ENCODE measurements at regions not wholly inside any gene's neighbourhood (a gene's known extent, or its start where the extent isn't known, plus 50 kb on each side); places are given as distances from the start of the nearest gene placed in this dataset.

DNA sequence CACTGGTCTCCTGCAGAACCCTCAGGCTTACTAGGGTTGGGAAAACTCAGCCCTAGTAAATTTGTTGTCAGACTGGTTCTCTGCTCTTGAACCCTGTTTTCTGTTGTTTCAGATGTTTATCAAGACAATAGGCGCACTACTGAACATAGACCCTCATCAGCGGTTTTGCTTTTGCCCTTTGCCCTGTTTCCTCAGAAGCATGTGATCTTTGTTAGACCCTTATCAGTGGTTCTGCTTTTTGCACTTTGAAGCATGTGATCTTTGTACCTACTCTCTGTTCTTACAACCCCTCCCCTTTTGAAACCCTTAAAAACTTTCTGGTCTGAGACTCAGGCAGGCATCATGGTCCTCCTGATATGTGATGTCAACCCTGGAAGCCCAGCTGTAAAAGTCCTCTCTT lies 842.2 kb upstream of the AMELY start:
- no peak for DNase-seq
- no peak overlapping the region for H3K27ac Mint-ChIP-seq
- no peak overlapping the region for H3K4me3 Mint-ChIP-seq
- H3K4me1 Mint-ChIP-seq, result no peaks in the 10 kb centered on the region
- H3K9me3 Mint-ChIP-seq, result no peaks in the 10 kb centered on the region
- no peaks in the 10 kb centered on the region for H3K27me3 Mint-ChIP-seq
- no peak for ATAC-seq

DNA sequence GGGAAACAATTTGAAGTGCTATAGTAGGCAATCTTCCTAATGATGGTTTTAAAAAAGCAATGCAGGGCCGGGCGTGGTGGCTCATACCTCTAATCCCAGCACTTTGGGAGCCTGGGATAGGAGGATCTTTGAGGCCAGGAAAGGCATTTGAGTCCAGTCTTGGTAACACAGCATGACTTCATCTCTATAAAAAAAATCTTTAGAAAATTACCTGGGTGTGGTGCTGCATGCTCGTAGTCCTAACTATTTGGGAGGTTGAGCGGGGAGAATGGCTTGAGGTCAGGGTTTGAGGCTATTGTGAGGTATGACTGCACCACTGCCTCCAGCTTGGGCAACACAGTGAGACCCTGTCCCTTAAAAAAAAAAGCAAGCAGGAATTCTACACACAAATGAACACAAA lies 835.2 kb upstream of the AMELY start:
- DNase-seq (no peak), ATAC-seq (no peak)
- no peaks in the 10 kb centered on the region for H3K4me1 Mint-ChIP-seq
- peaks cover 7% of the 10 kb centered on the region for H3K27me3 Mint-ChIP-seq
- H3K27ac Mint-ChIP-seq, result peak overlapping the region in 1 of 2 donors; percentile 8
- no peaks in the 10 kb centered on the region for H3K9me3 Mint-ChIP-seq
- no peak overlapping the region for H3K4me3 Mint-ChIP-seq

DNA sequence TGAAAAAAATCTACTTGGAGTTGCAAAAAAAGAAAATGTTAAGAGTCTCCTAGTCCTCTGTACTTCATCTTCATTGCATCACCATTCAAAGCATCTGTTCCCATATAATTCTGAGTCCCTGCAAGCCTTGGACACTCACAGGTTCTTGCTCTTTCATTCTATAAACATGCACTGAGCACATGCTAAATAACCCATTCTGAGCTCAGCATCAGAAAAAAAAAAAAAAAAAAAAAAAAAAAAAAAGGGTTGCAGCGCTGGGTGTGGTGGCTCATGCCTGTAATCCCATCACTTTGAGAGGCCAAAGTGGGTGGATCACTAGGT lies 834.0 kb upstream of the AMELY start:
- Mint-ChIP-seq H3K9me3 (no peaks in the 10 kb centered on the region), H3K4me3 (no peak overlapping the region), H3K4me1 (no peaks in the 10 kb centered on the region), H3K27ac (no peak overlapping the region), H3K27me3 (peaks cover 11% of the 10 kb centered on the region)
- no peak for ATAC-seq
- DNase-seq, result no peak

GRCh38 chrY:7744691-7745580 lies 833.4 kb upstream of the AMELY start:
- ATAC-seq (no peak), DNase-seq (no peak)
- Mint-ChIP-seq H3K9me3 (no peaks in the 10 kb centered on the region), H3K4me1 (no peaks in the 10 kb centered on the region), H3K27me3 (peaks cover 15% of the 10 kb centered on the region), H3K27ac (no peak overlapping the region), H3K4me3 (no peak overlapping the region)

- H3K4me3 Mint-ChIP-seq, result no peak overlapping the region
- H3K4me1 Mint-ChIP-seq, result no peaks in the 10 kb centered on the region
- DNase-seq, result no peak
- H3K9me3 Mint-ChIP-seq, result no peaks in the 10 kb centered on the region
- H3K27me3 Mint-ChIP-seq, result peaks cover 8% of the 10 kb centered on the region
- no peak for ATAC-seq
- no peak overlapping the region for H3K27ac Mint-ChIP-seq
These were observed 825.4 kb upstream of the AMELY start for GRCh38 chrY:7736847-7737365.

DNA sequence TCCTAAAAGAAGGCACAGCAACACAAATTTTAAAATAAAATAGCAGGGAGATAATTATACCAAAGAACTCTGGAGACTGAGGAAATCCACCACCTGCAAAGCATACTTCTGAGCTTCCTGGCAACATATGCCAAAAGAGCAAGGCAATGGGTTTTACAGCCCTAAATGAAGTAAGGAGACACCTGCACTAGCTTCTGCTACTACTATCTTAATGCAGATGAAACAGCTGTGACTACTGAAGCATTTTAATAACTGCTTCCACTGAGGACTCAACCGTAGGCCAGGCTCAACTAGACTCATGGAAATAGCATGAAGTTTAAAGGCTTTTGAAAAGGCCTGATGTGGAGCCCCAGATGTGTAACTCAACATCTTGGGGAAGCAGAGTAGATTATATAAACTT lies 820.1 kb upstream of the AMELY start:
- no peak overlapping the region for H3K27ac Mint-ChIP-seq
- H3K27me3 Mint-ChIP-seq, result no peaks in the 10 kb centered on the region
- H3K4me3 Mint-ChIP-seq, result no peak overlapping the region
- ATAC-seq (no peak), DNase-seq (no peak)
- no peaks in the 10 kb centered on the region for H3K4me1 Mint-ChIP-seq
- no peaks in the 10 kb centered on the region for H3K9me3 Mint-ChIP-seq

DNA sequence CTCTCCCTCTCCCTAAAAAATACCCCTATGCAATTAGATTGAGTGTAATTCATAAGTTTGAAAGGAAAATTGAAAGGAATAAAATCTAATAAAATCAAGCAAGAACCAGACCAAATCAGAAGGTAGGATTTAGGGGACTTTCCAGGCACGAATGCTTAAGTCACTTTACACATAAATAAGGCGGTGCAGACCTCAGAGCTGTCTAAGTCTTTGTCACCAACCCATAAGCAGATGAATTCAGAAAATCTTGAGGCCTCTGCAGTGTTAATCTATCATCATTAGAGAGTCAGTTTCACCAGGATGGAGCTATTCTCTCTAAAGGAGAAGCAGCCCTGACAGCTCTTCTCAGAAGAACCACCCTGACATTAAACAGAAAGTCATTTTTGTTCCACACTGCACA lies 819.1 kb upstream of the AMELY start:
- H3K27ac Mint-ChIP-seq, result no peak overlapping the region
- no peaks in the 10 kb centered on the region for H3K4me1 Mint-ChIP-seq
- H3K4me3 Mint-ChIP-seq, result no peak overlapping the region
- H3K27me3 Mint-ChIP-seq, result no peaks in the 10 kb centered on the region
- no peaks in the 10 kb centered on the region for H3K9me3 Mint-ChIP-seq
- DNase-seq (no peak), ATAC-seq (peak; percentile 78)

DNA sequence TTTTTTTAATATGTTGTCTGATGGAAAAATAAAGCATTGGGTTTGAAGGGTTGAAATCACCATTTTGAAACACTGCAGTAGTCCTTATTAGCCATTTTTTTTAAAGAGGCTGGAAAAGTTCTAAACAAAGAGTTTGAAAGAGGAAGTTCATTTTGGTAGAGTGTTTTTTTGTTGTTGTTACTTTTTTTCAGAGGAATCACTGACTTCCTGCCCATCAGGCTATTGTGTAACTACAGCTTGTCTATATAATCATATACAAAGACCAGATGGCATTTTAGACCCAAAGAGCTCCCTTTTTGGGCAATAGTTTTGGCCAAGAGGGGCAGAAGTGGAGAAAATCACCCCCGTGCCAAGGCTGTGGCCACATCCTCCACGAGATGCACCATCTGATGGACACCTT lies 818.5 kb upstream of the AMELY start:
- Mint-ChIP-seq H3K27ac (no peak overlapping the region), H3K4me3 (no peak overlapping the region), H3K4me1 (no peaks in the 10 kb centered on the region), H3K27me3 (no peaks in the 10 kb centered on the region), H3K9me3 (no peaks in the 10 kb centered on the region)
- ATAC-seq, result no peak
- no peak for DNase-seq

DNA sequence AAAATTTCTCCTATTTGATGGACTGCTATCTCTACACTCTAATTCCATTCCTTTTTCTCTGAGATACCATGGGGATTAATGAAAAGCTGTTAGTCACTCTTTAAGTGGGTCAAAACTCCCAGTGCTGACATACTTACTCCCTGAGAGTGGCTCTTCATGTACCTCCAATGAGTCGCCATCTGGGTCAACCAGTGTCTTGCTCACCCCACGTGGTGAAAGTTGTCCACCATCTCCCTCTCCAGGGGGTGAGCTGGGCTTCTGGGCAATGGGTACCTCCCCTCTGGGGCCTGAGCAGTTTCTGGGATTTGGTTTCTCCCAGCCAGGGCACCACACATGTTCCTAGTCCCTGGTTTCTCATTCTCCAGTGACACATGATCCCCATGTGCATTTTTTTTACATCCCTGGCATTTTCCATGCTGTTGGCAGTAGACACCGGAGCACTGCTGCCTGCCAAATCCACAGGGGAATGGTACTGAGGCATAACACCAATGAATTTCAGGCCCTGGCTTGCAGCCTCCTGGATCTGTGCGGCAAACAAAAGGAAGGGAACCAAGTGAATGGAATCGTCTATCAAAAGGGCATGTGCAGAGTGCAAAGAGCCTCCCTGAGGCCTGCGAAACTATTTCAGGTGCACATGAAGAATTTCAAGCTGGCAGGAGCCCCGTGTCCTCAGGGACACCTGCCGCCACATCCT lies 817.9 kb upstream of the AMELY start:
- ATAC-seq, result peak; percentile 65
- DNase-seq, result peak in 1 of 2 donors; percentile 23
- H3K4me3 Mint-ChIP-seq, result no peak overlapping the region
- H3K27ac Mint-ChIP-seq, result peak overlapping the region in 1 of 2 donors; percentile 15
- H3K27me3 Mint-ChIP-seq, result no peaks in the 10 kb centered on the region
- H3K4me1 Mint-ChIP-seq, result no peaks in the 10 kb centered on the region
- no peaks in the 10 kb centered on the region for H3K9me3 Mint-ChIP-seq

GRCh38 chrY:7728935-7729317 lies 817.4 kb upstream of the AMELY start:
- no peak overlapping the region for H3K27ac Mint-ChIP-seq
- H3K4me1 Mint-ChIP-seq, result peaks cover 5% of the 10 kb centered on the region
- no peaks in the 10 kb centered on the region for H3K27me3 Mint-ChIP-seq
- H3K9me3 Mint-ChIP-seq, result no peaks in the 10 kb centered on the region
- H3K4me3 Mint-ChIP-seq, result no peak overlapping the region
- DNase-seq (peak; percentile 1 to 33), ATAC-seq (peak; percentile 62)

DNA sequence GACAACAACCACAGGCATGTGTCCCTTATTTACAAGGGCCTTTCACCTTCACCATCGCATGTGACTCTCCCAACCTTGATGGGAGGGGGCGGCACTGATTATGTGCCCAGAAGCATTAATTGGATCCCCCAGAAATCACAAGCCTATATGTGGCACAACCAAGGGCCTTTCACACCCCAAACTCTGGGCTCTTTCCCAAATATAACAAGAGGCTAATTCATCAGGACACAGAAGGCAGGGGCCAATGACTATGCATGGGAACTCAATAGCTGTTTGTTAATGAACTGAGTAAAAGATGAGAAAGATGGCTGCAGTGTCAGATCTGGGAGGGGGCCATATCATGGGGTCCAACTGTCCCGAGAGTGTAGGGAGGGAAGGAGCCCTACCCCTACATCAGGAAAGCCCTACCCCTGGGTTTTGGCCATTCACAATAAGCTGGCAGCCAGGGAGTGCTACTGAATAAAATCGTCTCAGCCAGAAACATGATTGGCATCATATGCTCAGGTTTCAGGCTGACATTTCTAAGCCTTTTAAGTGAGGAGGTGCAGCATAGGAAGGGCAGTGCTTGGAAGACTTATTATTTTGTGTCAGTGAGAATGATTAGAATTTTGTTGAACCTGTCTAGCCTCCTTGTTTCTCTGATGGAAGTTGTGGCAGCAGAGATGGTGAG lies 814.4 kb upstream of the AMELY start:
- Mint-ChIP-seq H3K27ac (no peak overlapping the region), H3K4me3 (no peak overlapping the region), H3K4me1 (peaks cover 5% of the 10 kb centered on the region), H3K9me3 (no peaks in the 10 kb centered on the region), H3K27me3 (no peaks in the 10 kb centered on the region)
- no peak for ATAC-seq
- no peak for DNase-seq

GRCh38 chrY:7723991-7724632 lies 812.6 kb upstream of the AMELY start:
- no peak for DNase-seq
- H3K9me3 Mint-ChIP-seq, result no peaks in the 10 kb centered on the region

DNA sequence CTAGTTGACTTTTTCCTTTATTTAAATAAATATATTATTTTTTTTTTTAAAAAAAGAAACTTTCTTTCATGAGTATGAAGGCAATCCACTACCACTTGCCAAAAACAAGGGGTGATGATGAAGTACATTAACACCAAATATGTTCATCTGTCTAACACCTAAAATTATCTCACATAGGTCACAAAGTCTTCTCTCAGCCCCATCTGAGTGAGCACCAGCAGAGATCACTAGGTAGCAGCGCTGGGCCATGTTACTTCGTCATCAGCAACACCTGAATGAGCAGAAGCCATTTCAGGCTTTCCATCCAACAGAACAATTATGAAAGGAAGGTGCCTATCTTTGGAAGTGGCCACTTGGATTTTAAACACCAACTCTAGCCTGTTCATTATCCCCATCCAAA lies 811.6 kb upstream of the AMELY start:
- no peak overlapping the region for H3K27ac Mint-ChIP-seq
- no peaks in the 10 kb centered on the region for H3K27me3 Mint-ChIP-seq
- peaks cover 5% of the 10 kb centered on the region for H3K4me1 Mint-ChIP-seq
- H3K4me3 Mint-ChIP-seq, result no peak overlapping the region
- ATAC-seq (no peak), DNase-seq (no peak)
- H3K9me3 Mint-ChIP-seq, result no peaks in the 10 kb centered on the region

More at GRCh38 chrY:7723991-7724632, 812.6 kb upstream of the AMELY start:
- Mint-ChIP-seq H3K27me3 (no peaks in the 10 kb centered on the region), H3K27ac (peak overlapping the region in 1 of 2 donors; percentile 10), H3K4me3 (no peak overlapping the region), H3K4me1 (peaks cover 5% of the 10 kb centered on the region)
- ATAC-seq, result no peak

- ATAC-seq, result no peak
- no peaks in the 10 kb centered on the region for H3K27me3 Mint-ChIP-seq
- no peaks in the 10 kb centered on the region for H3K9me3 Mint-ChIP-seq
- no peak overlapping the region for H3K4me3 Mint-ChIP-seq
- no peak for DNase-seq
- H3K4me1 Mint-ChIP-seq, result peaks cover 5% of the 10 kb centered on the region
- no peak overlapping the region for H3K27ac Mint-ChIP-seq
These were observed 811.0 kb upstream of the AMELY start for GRCh38 chrY:7722566-7722965.

- DNase-seq (no peak), ATAC-seq (no peak)
- no peak overlapping the region for H3K4me3 Mint-ChIP-seq
- H3K27ac Mint-ChIP-seq, result peak overlapping the region in 1 of 2 donors; percentile 23
- H3K4me1 Mint-ChIP-seq, result peaks cover 5% of the 10 kb centered on the region
- no peaks in the 10 kb centered on the region for H3K9me3 Mint-ChIP-seq
- no peaks in the 10 kb centered on the region for H3K27me3 Mint-ChIP-seq
These were observed 809.4 kb upstream of the AMELY start for GRCh38 chrY:7720974-7721373.
